ENCODE measurements at regions not wholly inside any gene's neighbourhood (a gene's known extent, or its start where the extent isn't known, plus 50 kb on each side); places are given as distances from the start of the nearest gene placed in this dataset.

- DNase-seq, result no peak
- intact Hi-C loops (cut with micrococcal nuclease), result no loop called here
- Mint-ChIP-seq H3K27me3 (ENCODE audit: low read depth) (peaks cover 2% of the 10 kb centered on the region), H3K27ac (no peak overlapping the region), H3K4me3 (no peak overlapping the region), H3K36me3 (ENCODE audit: low read depth) (no peaks in the 10 kb centered on the region), H3K4me1 (ENCODE audit: low read depth) (no peaks in the 10 kb centered on the region), H3K9me3 (no peaks in the 10 kb centered on the region)
- CTCF ChIA-PET, result interaction anchor here (0.6 kb wide), 1 partner anchor 11 kb away, joined by 3 read pairs; no protein-coding TSS in a partner anchor
These were observed 413.9 kb downstream of the LRRIQ3 start for GRCh38 chr1:73784026-73784425.

DNA sequence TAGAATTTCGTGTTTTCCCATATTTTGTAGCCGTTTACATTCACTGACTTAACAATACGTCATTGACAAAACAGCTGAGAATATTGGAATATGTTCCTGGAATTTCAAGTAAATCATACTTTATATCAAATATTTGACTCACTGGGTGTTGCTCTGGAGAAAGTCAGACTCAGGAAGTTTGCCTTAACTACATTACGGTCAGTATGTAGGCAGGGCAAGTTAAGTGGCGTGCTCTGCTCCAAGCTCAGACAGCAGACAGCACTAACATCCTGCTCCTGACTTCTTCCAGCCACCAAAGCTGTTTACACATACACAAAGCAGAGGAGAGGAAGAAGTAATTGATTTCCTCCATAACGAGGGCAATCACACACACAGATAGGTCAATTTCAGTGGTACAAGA lies 414.6 kb downstream of the LRRIQ3 start:
- Mint-ChIP-seq H3K27me3 (ENCODE audit: low read depth) (peaks cover 2% of the 10 kb centered on the region), H3K36me3 (ENCODE audit: low read depth) (no peaks in the 10 kb centered on the region), H3K27ac (no peak overlapping the region), H3K4me3 (no peak overlapping the region), H3K4me1 (ENCODE audit: low read depth) (no peaks in the 10 kb centered on the region), H3K9me3 (no peaks in the 10 kb centered on the region)
- DNase-seq, result no peak
- CTCF ChIA-PET, result no interaction called here
- intact Hi-C loops (cut with micrococcal nuclease), result no loop called here

- Mint-ChIP-seq H3K9me3 (no peaks in the 10 kb centered on the region), H3K27ac (no peak overlapping the region), H3K27me3 (ENCODE audit: low read depth) (peaks cover 2% of the 10 kb centered on the region), H3K36me3 (ENCODE audit: low read depth) (no peaks in the 10 kb centered on the region), H3K4me1 (ENCODE audit: low read depth) (no peaks in the 10 kb centered on the region), H3K4me3 (no peak overlapping the region)
- CTCF ChIA-PET, result no interaction called here
- no peak for DNase-seq
- intact Hi-C loops (cut with micrococcal nuclease), result no loop called here
These were observed 415.1 kb downstream of the LRRIQ3 start for GRCh38 chr1:73782901-73783300.

- CTCF ChIA-PET, result no interaction called here
- H3K9me3 Mint-ChIP-seq, result no peaks in the 10 kb centered on the region
- H3K27ac Mint-ChIP-seq, result no peak overlapping the region
- H3K27me3 Mint-ChIP-seq (ENCODE audit: low read depth), result peaks cover 2% of the 10 kb centered on the region
- no peak overlapping the region for H3K4me3 Mint-ChIP-seq
- no peaks in the 10 kb centered on the region for H3K36me3 Mint-ChIP-seq (ENCODE audit: low read depth)
- intact Hi-C loops (cut with micrococcal nuclease), result no loop called here
- no peaks in the 10 kb centered on the region for H3K4me1 Mint-ChIP-seq (ENCODE audit: low read depth)
- DNase-seq, result no peak
These were observed 416.7 kb downstream of the LRRIQ3 start for GRCh38 chr1:73781251-73781650.

GRCh38 chr1:73778471-73778870 lies 419.5 kb downstream of the LRRIQ3 start:
- Mint-ChIP-seq H3K36me3 (ENCODE audit: low read depth) (no peaks in the 10 kb centered on the region), H3K27me3 (ENCODE audit: low read depth) (peaks cover 2% of the 10 kb centered on the region), H3K4me3 (no peak overlapping the region), H3K9me3 (no peaks in the 10 kb centered on the region), H3K27ac (no peak overlapping the region), H3K4me1 (ENCODE audit: low read depth) (no peaks in the 10 kb centered on the region)
- CTCF ChIA-PET, result no interaction called here
- intact Hi-C loops (cut with micrococcal nuclease), result no loop called here
- no peak for DNase-seq

DNA sequence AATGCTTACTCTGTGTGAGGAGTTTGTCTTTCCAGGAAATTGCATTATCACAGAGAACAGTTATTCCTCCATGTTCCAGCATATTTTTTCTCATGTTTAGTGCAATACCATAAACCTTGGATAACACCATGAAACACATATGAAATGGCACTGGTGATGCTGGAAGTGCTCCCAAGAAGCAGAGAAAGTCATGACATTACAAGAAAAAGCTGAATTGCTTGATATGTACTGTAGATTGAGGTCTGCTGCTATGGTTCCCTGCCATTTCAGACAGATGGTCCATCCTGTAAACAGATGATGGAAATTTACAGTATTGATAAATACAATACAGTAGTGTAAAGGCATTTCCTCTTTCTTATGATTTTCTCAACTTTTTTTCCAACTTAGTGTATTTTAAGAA lies 422.1 kb downstream of the LRRIQ3 start:
- intact Hi-C loops (cut with micrococcal nuclease), result no loop called here
- DNase-seq, result no peak
- CTCF ChIA-PET, result no interaction called here
- Mint-ChIP-seq H3K4me3 (no peak overlapping the region), H3K9me3 (no peaks in the 10 kb centered on the region), H3K27ac (no peak overlapping the region), H3K27me3 (ENCODE audit: low read depth) (no peaks in the 10 kb centered on the region), H3K36me3 (ENCODE audit: low read depth) (no peaks in the 10 kb centered on the region), H3K4me1 (ENCODE audit: low read depth) (no peaks in the 10 kb centered on the region)

- Mint-ChIP-seq H3K4me1 (ENCODE audit: low read depth) (no peaks in the 10 kb centered on the region), H3K36me3 (ENCODE audit: low read depth) (no peaks in the 10 kb centered on the region), H3K27ac (no peak overlapping the region), H3K9me3 (no peaks in the 10 kb centered on the region), H3K4me3 (no peak overlapping the region), H3K27me3 (ENCODE audit: low read depth) (no peaks in the 10 kb centered on the region)
- no peak for DNase-seq
- intact Hi-C loops (cut with micrococcal nuclease), result no loop called here
- CTCF ChIA-PET, result interaction anchor here (0.6 kb wide), 1 partner anchor 12 kb away, joined by 3 read pairs; no protein-coding TSS in a partner anchor
These were observed 425.0 kb downstream of the LRRIQ3 start for GRCh38 chr1:73772941-73773340.

GRCh38 chr1:73771396-73771795 lies 426.6 kb downstream of the LRRIQ3 start:
- no peaks in the 10 kb centered on the region for H3K4me1 Mint-ChIP-seq (ENCODE audit: low read depth)
- H3K27ac Mint-ChIP-seq, result no peak overlapping the region
- no peaks in the 10 kb centered on the region for H3K36me3 Mint-ChIP-seq (ENCODE audit: low read depth)
- no peak overlapping the region for H3K4me3 Mint-ChIP-seq
- no peaks in the 10 kb centered on the region for H3K9me3 Mint-ChIP-seq
- H3K27me3 Mint-ChIP-seq (ENCODE audit: low read depth), result no peaks in the 10 kb centered on the region
- intact Hi-C loops (cut with micrococcal nuclease), result no loop called here
- CTCF ChIA-PET, result no interaction called here
- no peak for DNase-seq

- Mint-ChIP-seq H3K27me3 (ENCODE audit: low read depth) (no peaks in the 10 kb centered on the region), H3K4me3 (no peak overlapping the region)
- intact Hi-C loops (cut with micrococcal nuclease), result no loop called here
These were observed 427.7 kb downstream of the LRRIQ3 start for GRCh38 chr1:73770109-73770905.

GRCh38 chr1:73766786-73767348 lies 431.1 kb downstream of the LRRIQ3 start:
- H3K4me1 Mint-ChIP-seq (ENCODE audit: low read depth), result no peaks in the 10 kb centered on the region
- intact Hi-C loops (cut with micrococcal nuclease), result no loop called here
- no peaks in the 10 kb centered on the region for H3K9me3 Mint-ChIP-seq
- no peak overlapping the region for H3K4me3 Mint-ChIP-seq
- no peaks in the 10 kb centered on the region for H3K27me3 Mint-ChIP-seq (ENCODE audit: low read depth)
- DNase-seq, result no peak
- no peak overlapping the region for H3K27ac Mint-ChIP-seq
- CTCF ChIA-PET, result no interaction called here
- H3K36me3 Mint-ChIP-seq (ENCODE audit: low read depth), result no peaks in the 10 kb centered on the region

More at GRCh38 chr1:73770109-73770905, 427.7 kb downstream of the LRRIQ3 start:
- Mint-ChIP-seq H3K27ac (no peak overlapping the region), H3K9me3 (no peaks in the 10 kb centered on the region), H3K36me3 (ENCODE audit: low read depth) (no peaks in the 10 kb centered on the region), H3K4me1 (ENCODE audit: low read depth) (no peaks in the 10 kb centered on the region)
- DNase-seq, result no peak
- CTCF ChIA-PET, result no interaction called here

- Mint-ChIP-seq H3K36me3 (ENCODE audit: low read depth) (no peaks in the 10 kb centered on the region), H3K4me1 (ENCODE audit: low read depth) (no peaks in the 10 kb centered on the region), H3K27ac (no peak overlapping the region), H3K9me3 (no peaks in the 10 kb centered on the region), H3K27me3 (ENCODE audit: low read depth) (no peaks in the 10 kb centered on the region), H3K4me3 (no peak overlapping the region)
- CTCF ChIA-PET, result no interaction called here
- intact Hi-C loops (cut with micrococcal nuclease), result no loop called here
- no peak for DNase-seq
These were observed 432.3 kb downstream of the LRRIQ3 start for GRCh38 chr1:73765551-73766233.

DNA sequence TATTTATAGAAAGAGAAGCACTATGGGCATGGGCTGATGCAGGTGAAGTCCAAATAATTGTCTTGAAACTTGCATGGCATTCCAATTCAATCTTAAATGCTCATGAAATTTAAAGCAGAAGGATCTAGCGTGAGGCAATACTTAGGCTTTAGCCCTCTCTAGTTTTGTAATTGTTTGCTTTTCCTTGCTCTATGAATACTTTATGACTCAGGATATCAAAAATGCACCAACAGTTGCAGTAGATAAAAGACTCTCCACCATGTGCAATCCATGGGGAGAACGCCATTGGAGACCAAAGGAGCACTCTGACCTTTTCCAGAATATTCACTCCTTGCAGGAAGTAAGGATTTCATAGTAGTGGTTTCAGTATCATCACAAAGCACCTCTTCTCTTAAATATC lies 436.4 kb downstream of the LRRIQ3 start:
- H3K27me3 Mint-ChIP-seq (ENCODE audit: low read depth), result no peaks in the 10 kb centered on the region
- no peaks in the 10 kb centered on the region for H3K4me1 Mint-ChIP-seq (ENCODE audit: low read depth)
- no peak overlapping the region for H3K4me3 Mint-ChIP-seq
- no peak for DNase-seq
- no peak overlapping the region for H3K27ac Mint-ChIP-seq
- intact Hi-C loops (cut with micrococcal nuclease), result no loop called here
- no peaks in the 10 kb centered on the region for H3K9me3 Mint-ChIP-seq
- H3K36me3 Mint-ChIP-seq (ENCODE audit: low read depth), result no peaks in the 10 kb centered on the region
- CTCF ChIA-PET, result no interaction called here

GRCh38 chr1:73759011-73759410 lies 439.0 kb downstream of the LRRIQ3 start:
- Mint-ChIP-seq H3K4me3 (no peak overlapping the region), H3K9me3 (no peaks in the 10 kb centered on the region), H3K27me3 (ENCODE audit: low read depth) (no peaks in the 10 kb centered on the region), H3K36me3 (ENCODE audit: low read depth) (no peaks in the 10 kb centered on the region), H3K27ac (no peak overlapping the region), H3K4me1 (ENCODE audit: low read depth) (no peaks in the 10 kb centered on the region)
- CTCF ChIA-PET, result no interaction called here
- no peak for DNase-seq
- intact Hi-C loops (cut with micrococcal nuclease), result no loop called here

Data from activated naive CD4-positive, alpha-beta T cell treated with anti-CD3 and anti-CD28 coated beads for 36 hours (primary cell).